Ureter (tissue), 1 donor: ENCODE measurements at regions not wholly inside any gene's neighbourhood (a gene's known extent, or its start where the extent isn't known, plus 50 kb on each side); places are given as distances from the start of the nearest gene placed in this dataset.

Source experiments
- DNase-seq: peaks from one replicate; pipeline ENCODE4 v3.0.0-alpha.2; 2020; ENCODE audit warnings: low spot score
- donor health status: DM: yes; HTN: yes; CAD: no.

DNA sequence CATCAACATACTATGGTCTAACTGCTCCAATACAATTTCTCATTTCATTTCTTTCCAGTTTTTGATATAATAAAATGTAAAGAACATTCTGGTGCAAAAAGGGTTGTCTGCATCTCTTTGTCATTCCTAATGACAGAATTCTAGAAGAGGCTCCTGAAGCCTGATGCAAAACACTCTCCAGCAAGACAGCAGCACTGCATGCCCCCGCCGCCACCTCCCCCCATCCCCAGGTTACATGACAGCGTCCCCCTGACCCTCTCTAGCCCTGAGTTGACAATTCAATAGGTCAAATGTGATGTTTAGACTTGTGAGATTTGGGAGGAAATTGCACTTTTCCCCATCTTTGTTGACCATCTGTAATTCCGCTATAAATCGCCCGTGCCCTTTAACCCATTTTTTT is 64.6 kb upstream of the C1orf21 start:
- no peak for DNase-seq

DNA sequence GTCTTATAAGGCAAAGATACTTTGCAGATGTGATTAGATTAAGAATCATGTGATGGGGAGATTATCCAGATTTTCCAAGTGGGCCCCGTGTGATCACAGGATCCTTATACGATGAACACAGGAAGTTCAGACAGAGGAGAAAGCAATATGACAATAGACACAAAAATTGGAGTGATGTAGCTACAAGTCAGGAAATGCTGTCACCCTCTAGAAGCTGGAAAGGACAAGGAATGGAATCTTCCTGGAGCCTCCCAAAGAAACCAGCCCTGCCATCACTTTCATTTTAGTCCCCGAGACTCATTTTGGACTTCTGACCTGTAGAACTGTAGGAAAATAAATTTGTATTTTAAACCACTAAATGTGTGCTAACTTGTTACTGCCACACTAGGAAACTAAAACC is 61.9 kb upstream of the C1orf21 start:
- DNase-seq, result no peak

DNA sequence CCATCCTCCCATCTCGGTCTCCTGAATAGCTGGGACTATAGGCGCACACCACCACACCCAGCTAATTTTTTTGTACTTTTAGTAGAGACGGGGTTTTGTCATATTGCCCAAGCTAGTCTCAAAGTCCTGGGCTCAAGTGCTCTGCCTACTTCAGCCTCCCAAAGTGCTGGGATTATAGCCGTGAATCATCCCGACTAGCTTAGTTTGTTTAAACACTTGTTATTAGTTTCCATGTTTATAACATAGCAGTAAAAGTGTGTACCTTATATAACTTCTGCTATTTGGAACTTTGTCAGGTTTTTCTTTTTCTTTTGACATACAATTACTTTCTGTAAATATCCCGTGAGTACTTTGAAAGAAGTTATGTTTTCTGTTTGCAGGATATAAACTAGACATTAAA is 60.6 kb upstream of the C1orf21 start:
- DNase-seq, result no peak

DNA sequence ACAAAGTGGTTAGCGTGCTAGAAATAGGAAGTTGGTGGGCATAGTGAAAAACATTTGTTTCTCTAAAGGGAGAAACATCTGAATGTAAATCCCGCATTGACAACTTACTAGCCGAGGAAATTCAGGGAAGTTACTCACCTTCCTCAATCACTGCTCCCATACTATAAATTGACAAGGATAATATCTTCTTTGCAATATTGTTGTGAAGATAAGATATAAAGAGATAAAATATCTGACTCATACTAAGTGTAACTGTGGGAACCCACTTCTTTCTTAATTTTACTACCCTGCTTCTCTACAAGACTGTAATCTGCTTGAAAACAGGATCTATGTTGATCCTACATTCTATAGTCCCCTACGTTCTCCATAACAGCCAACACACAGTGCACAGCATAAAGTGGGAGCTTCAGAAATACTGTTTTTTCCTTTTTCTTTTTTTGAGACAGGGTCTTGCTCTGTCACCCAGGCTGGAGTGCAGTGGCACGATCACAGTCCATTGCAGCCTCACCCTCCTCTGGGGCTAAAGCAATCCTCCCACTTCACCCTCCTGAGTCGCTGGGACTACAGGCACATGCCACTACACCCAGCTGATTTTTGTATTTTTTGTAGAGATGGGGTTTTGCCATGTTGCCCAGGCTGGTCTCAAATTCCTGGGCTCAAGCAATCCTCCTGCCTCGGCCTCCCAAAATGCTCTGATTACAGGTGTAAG is 57.4 kb upstream of the C1orf21 start:
- DNase-seq, result no peak

DNA sequence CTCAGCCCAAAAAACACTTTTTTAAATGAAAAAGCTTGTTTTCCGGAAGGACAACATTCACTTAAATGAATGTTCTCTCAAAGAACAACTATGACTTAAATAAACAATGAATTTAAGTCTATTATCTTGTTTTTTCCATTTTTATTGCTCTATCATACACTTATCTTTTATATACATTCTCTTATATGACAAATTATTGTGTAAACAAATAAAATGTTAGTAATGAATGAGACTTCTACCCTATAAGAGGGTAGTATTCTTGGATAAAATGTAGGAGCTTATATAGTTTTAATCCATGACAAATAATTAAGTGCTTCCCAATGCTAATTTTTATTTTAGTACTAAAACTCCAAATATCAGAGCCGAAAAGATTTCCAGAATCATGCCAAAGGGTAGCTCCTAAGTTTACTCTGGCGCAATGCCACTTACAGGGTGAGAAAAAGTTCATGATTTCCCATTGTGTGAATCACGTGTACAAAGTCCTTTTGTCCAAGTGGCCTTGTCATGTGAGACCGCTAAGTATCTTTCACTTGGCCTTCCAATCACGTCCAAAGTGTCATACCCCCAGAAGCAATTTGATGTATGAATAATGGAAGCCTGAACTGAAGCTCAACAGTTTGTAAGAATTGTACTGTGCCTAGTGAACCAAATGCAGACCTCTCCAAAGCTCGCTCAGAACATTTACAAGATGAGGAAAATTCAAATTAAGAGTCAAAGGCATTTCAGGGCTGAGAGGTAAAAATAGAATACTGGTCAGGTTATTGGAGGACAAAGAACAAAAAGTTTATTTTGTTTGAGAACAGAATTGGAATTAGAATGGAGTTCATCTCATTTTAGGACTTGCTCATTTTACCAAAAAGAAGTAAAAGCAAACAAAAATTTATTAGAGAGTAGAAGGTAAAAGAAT is 56.6 kb upstream of the C1orf21 start:
- no peak for DNase-seq

DNA sequence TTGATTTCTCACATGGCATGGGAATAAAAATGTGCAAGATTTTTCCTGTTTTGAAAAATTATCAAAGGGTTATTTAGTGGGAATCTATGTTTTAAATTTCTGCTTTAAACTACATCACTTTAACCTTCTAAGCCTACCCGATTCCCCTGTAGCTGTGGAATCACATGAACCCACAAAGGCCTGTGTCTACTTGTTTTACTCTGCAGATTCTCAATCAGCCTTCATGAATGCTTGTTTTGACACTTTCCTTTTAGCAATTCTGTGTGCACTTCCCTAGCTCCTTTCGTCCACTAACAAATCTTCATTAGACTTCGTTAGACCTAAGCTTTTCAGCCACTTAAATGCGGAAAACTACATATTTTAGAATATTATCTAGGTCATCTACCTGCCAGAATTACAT is 56.0 kb upstream of the C1orf21 start:
- no peak for DNase-seq
